Heart left ventricle (tissue), 13 donors: ENCODE measurements at regions not wholly inside any gene's neighbourhood (a gene's known extent, or its start where the extent isn't known, plus 50 kb on each side); places are given as distances from the start of the nearest gene placed in this dataset.

Experiments
- CTCF ChIP-seq, 12 donors: fragments of 200-600 bp; sonication (generic) in 4 of 12; IDR thresholded peaks; one replicate each; pipeline versions ENCODE4 v1.5.0 to v1.8.0; 2018 to 2022; ENCODE audit warnings: antibody characterized with exemption in 12 of 12, mild to moderate bottlenecking in 5 of 12
- POLR2A ChIP-seq, 2 donors: fragments of 450-650 bp; IDR thresholded peaks; one replicate each; pipeline ENCODE4 v1.6.1; 2017; ENCODE audit warnings: antibody characterized with exemption in 2 of 2, mild to moderate bottlenecking in 2 of 2, moderate library complexity in 2 of 2
- donor health status: ischemic (EF 13 %, LVEDD 7.1; RV severe dilation, severe dysfunction).
- donor health status: DM: no; HTN: yes; CAD: no.
- donor health status: DM: no; HTN: no; CAD: no.
- donor health status: ischemic (EF 25% LVEDD 6.9; RV normal size, moderate dysfunction).
- donor health status: ischemic (EF 25% LVEDD 5.7; RV mildly dilated, moderate dysfunction).
- donor health status: ischemic (EF 35%, LVEDD 5.7; RV mildly dilated, moderate dysfunction).
- donor health status: nonischemic (EF 11% LVEDD 7.7; RV severe dilation, severe dysfunction).
- donor health status: DM: yes; HTN: yes; CAD: no.
- donor health status: PGD.
- donor health status: ischemic (EF 29% LVEDD 5.4; RV normal size, mild dysfunction).
- donor health status: nonischemic (EF 23%, LVEDD 6.1; RV moderate dilation, normal function).

- no peak for TF ChIP-seq CTCF (IDR thresholded peaks at IDR 0.05)
- no peak for TF ChIP-seq POLR2A (IDR thresholded peaks at IDR 0.05)
These were observed 88.9 kb downstream of the RPS29 start for GRCh38 chr14:49497267-49497666.
